Ramos (cell line): ENCODE measurements at regions not wholly inside any gene's neighbourhood (a gene's known extent, or its start where the extent isn't known, plus 50 kb on each side); places are given as distances from the start of the nearest gene placed in this dataset.

ENCODE experiments used
- in situ Hi-C: fragments of 300-500 bp; cut with MboI; formaldehyde crosslinking; loops from one replicate; pipeline ENCODE4 v1.14.3; 2022; ENCODE audit warnings: low sequenced_read_pairs; ENCODE audit not compliant: unreplicated experiment

- in situ Hi-C loops: no loop called here
Measured at GRCh38 chr6:14272737-14273085, 155.1 kb downstream of the CD83 start.

GRCh38 chr6:14273191-14273590 is 155.6 kb downstream of the CD83 start:
- in situ Hi-C loops: no loop called here

- in situ Hi-C loops: no loop called here
Measured at GRCh38 chr6:14274016-14274415, 156.4 kb downstream of the CD83 start.

- in situ Hi-C loops: no loop called here
Measured at GRCh38 chr6:14274546-14275492, 157.2 kb downstream of the CD83 start.

- in situ Hi-C loops: no loop called here
Measured at GRCh38 chr6:14275493-14275851, 157.9 kb downstream of the CD83 start.

- in situ Hi-C loops: no loop called here
Measured at GRCh38 chr6:14276071-14276470, 158.5 kb downstream of the CD83 start.

- in situ Hi-C loops: no loop called here
Measured at GRCh38 chr6:14276667-14277404, 159.3 kb downstream of the CD83 start.

GRCh38 chr6:14277405-14277930 is 159.9 kb downstream of the CD83 start:
- in situ Hi-C loops: no loop called here

- in situ Hi-C loops: no loop called here
Measured at GRCh38 chr6:14278006-14278405, 160.4 kb downstream of the CD83 start.

GRCh38 chr6:14278446-14278845 is 160.9 kb downstream of the CD83 start:
- in situ Hi-C loops: no loop called here

GRCh38 chr6:14280006-14280510 is 162.5 kb downstream of the CD83 start:
- in situ Hi-C loops: no loop called here

- in situ Hi-C loops: no loop called here
Measured at GRCh38 chr6:14280766-14281293, 163.3 kb downstream of the CD83 start.

GRCh38 chr6:14281811-14282660 is 164.5 kb downstream of the CD83 start:
- in situ Hi-C loops: no loop called here

- in situ Hi-C loops: no loop called here
Measured at GRCh38 chr6:14282854-14283505, 165.4 kb downstream of the CD83 start.

- in situ Hi-C loops: no loop called here
Measured at GRCh38 chr6:14283600-14284235, 166.1 kb downstream of the CD83 start.

GRCh38 chr6:14284969-14285590 is 167.5 kb downstream of the CD83 start:
- in situ Hi-C loops: no loop called here

- in situ Hi-C loops: no loop called here
Measured at GRCh38 chr6:14286144-14286543, 168.6 kb downstream of the CD83 start.

- in situ Hi-C loops: no loop called here
Measured at GRCh38 chr6:14286634-14287428, 169.3 kb downstream of the CD83 start.
